ENCODE measurements at regions not wholly inside any gene's neighbourhood (a gene's known extent, or its start where the extent isn't known, plus 50 kb on each side); places are given as distances from the start of the nearest gene placed in this dataset.

GRCh38 chr5:158226496-158226895 is 367.6 kb upstream of the CLINT1 start:
- TF ChIP-seq CTCF (IDR thresholded peaks at IDR 0.05) = no peak
- TF ChIP-seq POLR2A (IDR thresholded peaks at IDR 0.05) = no peak

All from lower leg skin (tissue), 3 donors.